MCF 10A (cell line): ENCODE measurements at regions not wholly inside any gene's neighbourhood (a gene's known extent, or its start where the extent isn't known, plus 50 kb on each side); places are given as distances from the start of the nearest gene placed in this dataset.

Experiments
- BruUV-seq: library from RNA; stranded (reverse); fragments of 400-500 nt; replicated peaks from 2 replicates; lab custom pipeline; 2021; lab: Mats Ljungman, UMichigan
- CTCF ChIA-PET: fragments of 300-600 bp; sonication (Branson Sonifier 250); formaldehyde crosslinking; extraction: SDS; loops from one replicate; lab custom pipeline; 2021; ENCODE audit warnings: antibody characterized with exemption, inconsistent platforms; lab: Yijun Ruan, JAX
- POLR2A ChIA-PET: fragments of 300-600, 350-650 bp; sonication (Branson Sonifier 250); formaldehyde crosslinking; extraction: SDS; loops from one replicate; lab custom pipeline; 2020; ENCODE audit warnings: antibody characterized with exemption, inconsistent platforms; lab: Yijun Ruan, JAX
- DNase-seq: peaks from one replicate; pipeline ENCODE4 v3.0.0-alpha.2; 2018; ENCODE audit not compliant: unreplicated experiment
- H3K27ac Mint-ChIP-seq: one replicate; pipeline ENCODE4 v1.8.0; 2022; ENCODE audit warnings: mild to moderate bottlenecking, low read depth, mixed read lengths; ENCODE audit not compliant: unreplicated experiment
- H3K27me3 Mint-ChIP-seq: one replicate; pipeline ENCODE4 v1.8.0; 2022; ENCODE audit warnings: mixed read lengths; ENCODE audit not compliant: insufficient read depth, unreplicated experiment
- H3K36me3 Mint-ChIP-seq: one replicate; pipeline ENCODE4 v1.8.0; 2022; ENCODE audit warnings: mild to moderate bottlenecking, moderate library complexity, mixed read lengths; ENCODE audit not compliant: insufficient read depth, unreplicated experiment
- H3K4me1 Mint-ChIP-seq: one replicate; pipeline ENCODE4 v1.8.0; 2022; ENCODE audit warnings: mixed read lengths; ENCODE audit not compliant: insufficient read depth, unreplicated experiment
- H3K4me3 Mint-ChIP-seq: one replicate; pipeline ENCODE4 v1.8.0; 2022; ENCODE audit warnings: mild to moderate bottlenecking, moderate library complexity, mixed read lengths; ENCODE audit not compliant: unreplicated experiment
- H3K9me3 Mint-ChIP-seq: one replicate; pipeline ENCODE4 v1.8.0; 2022; ENCODE audit warnings: mixed read lengths; ENCODE audit not compliant: unreplicated experiment
- CTCF ChIP-seq: fragments of 200-600 bp; IDR thresholded peaks from one replicate; pipeline ENCODE4 v1.8.0; 2022; ENCODE audit warnings: antibody characterized with exemption, mild to moderate bottlenecking; ENCODE audit not compliant: unreplicated experiment
- intact Hi-C: fragments of 100-400 bp; cut with micrococcal nuclease; formaldehyde crosslinking; loops from 2 replicates; pipeline ENCODE4 v1.14.1; 2022

- intact Hi-C loops, result no loop called here
- H3K27me3 Mint-ChIP-seq, result no peaks in the 10 kb centered on the region
- no TSS peak for BruUV-seq
- H3K9me3 Mint-ChIP-seq, result peaks cover 18% of the 10 kb centered on the region
- H3K4me1 Mint-ChIP-seq, result no peaks in the 10 kb centered on the region
- H3K4me3 Mint-ChIP-seq, result no peak overlapping the region
- POLR2A ChIA-PET, result interaction anchor here (0.8 kb wide), 1 partner anchor 217 kb away, joined by 3 read pairs; no protein-coding TSS in a partner anchor
- CTCF ChIA-PET, result no interaction called here
- DNase-seq, result no peak
- no peak for TF ChIP-seq CTCF
- H3K36me3 Mint-ChIP-seq, result peaks cover 6% of the 10 kb centered on the region
- no peak overlapping the region for H3K27ac Mint-ChIP-seq
These were observed 143.3 kb downstream of the CD83 start for GRCh38 chr6:14260839-14261238.

- intact Hi-C loops, result no loop called here
- Mint-ChIP-seq H3K9me3 (peaks cover 18% of the 10 kb centered on the region), H3K27me3 (no peaks in the 10 kb centered on the region), H3K4me1 (no peaks in the 10 kb centered on the region), H3K36me3 (peaks cover 6% of the 10 kb centered on the region), H3K4me3 (no peak overlapping the region), H3K27ac (no peak overlapping the region)
- ChIA-PET CTCF (interaction anchor here (0.7 kb wide), 1 partner anchor 1062 kb away, joined by 3 read pairs; no protein-coding TSS in a partner anchor), POLR2A (interaction anchor here (0.9 kb wide), 1 partner anchor 14 kb away, joined by 3 read pairs; no protein-coding TSS in a partner anchor)
- TF ChIP-seq CTCF, result no peak
- no TSS peak for BruUV-seq
- DNase-seq, result no peak
These were observed 146.4 kb downstream of the CD83 start for GRCh38 chr6:14263881-14264424.

- Mint-ChIP-seq H3K9me3 (peaks cover 10% of the 10 kb centered on the region), H3K36me3 (peaks cover 6% of the 10 kb centered on the region), H3K27ac (no peak overlapping the region), H3K4me1 (peaks cover 5% of the 10 kb centered on the region), H3K4me3 (no peak overlapping the region), H3K27me3 (no peaks in the 10 kb centered on the region)
- ChIA-PET POLR2A (no interaction called here), CTCF (interaction anchor here (0.6 kb wide), 1 partner anchor 477 kb away, joined by 3 read pairs; no protein-coding TSS in a partner anchor)
- no peak for DNase-seq
- TF ChIP-seq CTCF, result no peak
- intact Hi-C loops, result no loop called here
- no TSS peak for BruUV-seq
These were observed 147.8 kb downstream of the CD83 start for GRCh38 chr6:14265049-14266021.

GRCh38 chr6:14266266-14266665, 148.7 kb downstream of the CD83 start:
- ChIA-PET CTCF (no interaction called here), POLR2A (no interaction called here)
- no peak for TF ChIP-seq CTCF
- H3K27me3 Mint-ChIP-seq, result no peaks in the 10 kb centered on the region
- H3K4me1 Mint-ChIP-seq, result peaks cover 14% of the 10 kb centered on the region
- no peaks in the 10 kb centered on the region for H3K36me3 Mint-ChIP-seq
- intact Hi-C loops, result no loop called here
- DNase-seq, result no peak
- H3K27ac Mint-ChIP-seq, result no peak overlapping the region
- peaks cover 2% of the 10 kb centered on the region for H3K9me3 Mint-ChIP-seq
- H3K4me3 Mint-ChIP-seq, result no peak overlapping the region
- BruUV-seq, result no TSS peak
